AG09309 (cell line): ENCODE measurements at regions not wholly inside any gene's neighbourhood (a gene's known extent, or its start where the extent isn't known, plus 50 kb on each side); places are given as distances from the start of the nearest gene placed in this dataset.

Experiments
- DNase-seq: peaks from one replicate; pipeline ENCODE4 v3.0.0-alpha.2; 2010; ENCODE audit warnings: low read depth
- H3K4me3 ChIP-seq: 2 replicates; pipeline ENCODE4 v1.5.1; 2011; ENCODE audit warnings: mild to moderate bottlenecking, low read depth, low read length, moderate library complexity; ENCODE audit not compliant: control insufficient read depth
- CTCF ChIP-seq: IDR thresholded peaks from 2 replicates; pipeline ENCODE4 v1.5.1; 2011; ENCODE audit warnings: mild to moderate bottlenecking, low read depth, low read length, inconsistent platforms; ENCODE audit not compliant: insufficient read depth, control insufficient read depth; ENCODE audit errors: missing control alignments

GRCh38 chr12:89098441-89099112 lies 253.7 kb downstream of the DUSP6 start:
- no peak overlapping the region for H3K4me3 ChIP-seq
- no peak for DNase-seq
- TF ChIP-seq CTCF: no peak

- no peak for DNase-seq
- TF ChIP-seq CTCF: no peak
- no peak overlapping the region for H3K4me3 ChIP-seq
Measured at GRCh38 chr12:89092297-89092696, 260.0 kb downstream of the DUSP6 start.

GRCh38 chr12:89091293-89091841 lies 260.9 kb downstream of the DUSP6 start:
- no peak overlapping the region for H3K4me3 ChIP-seq
- TF ChIP-seq CTCF: no peak
- no peak for DNase-seq

- H3K4me3 ChIP-seq: no peak overlapping the region
- TF ChIP-seq CTCF: no peak
- DNase-seq: no peak
Measured at GRCh38 chr12:89089264-89089663, 263.0 kb downstream of the DUSP6 start.

GRCh38 chr12:89087876-89088275 lies 264.4 kb downstream of the DUSP6 start:
- no peak for DNase-seq
- TF ChIP-seq CTCF: no peak
- H3K4me3 ChIP-seq: no peak overlapping the region

- DNase-seq: no peak
- TF ChIP-seq CTCF: no peak
- H3K4me3 ChIP-seq: no peak overlapping the region
Measured at GRCh38 chr12:89087149-89087825, 265.0 kb downstream of the DUSP6 start.

- no peak for TF ChIP-seq CTCF
- no peak overlapping the region for H3K4me3 ChIP-seq
- DNase-seq: no peak
Measured at GRCh38 chr12:89085421-89085820, 266.9 kb downstream of the DUSP6 start.
